Peyer's patch (tissue), 4 donors: ENCODE measurements at regions not wholly inside any gene's neighbourhood (a gene's known extent, or its start where the extent isn't known, plus 50 kb on each side); places are given as distances from the start of the nearest gene placed in this dataset.
"Not testable (repeated sequence)": the region's sequence is repeated elsewhere in the genome, so short reads cannot be mapped to it uniquely, and the experiment has no call there.

Source experiments
- DNase-seq, 3 donors: peaks; one replicate each; pipeline ENCODE4 v3.0.0-alpha.2; 2017 to 2019
- H3K27ac ChIP-seq, 4 donors: fragments of 200-600 bp; sonication (generic); one replicate each; pipeline ENCODE4 v1.5.1; 2016 to 2019
- H3K27me3 ChIP-seq, 2 donors: fragments of 200-600 bp; sonication (generic); one replicate each; pipeline ENCODE4 v1.5.1; 2019
- H3K36me3 ChIP-seq, 3 donors: fragments of 200-600 bp; sonication (generic); one replicate each; pipeline ENCODE4 v1.5.1; 2016 to 2019
- H3K4me1 ChIP-seq, 4 donors: fragments of 200-600 bp; sonication (generic); one replicate each; pipeline ENCODE4 v1.5.1; 2016 to 2019
- H3K4me3 ChIP-seq, 4 donors: fragments of 200-600 bp; sonication (generic); 1 replicate in 3 of 4; 2 replicates in 1 of 4; pipeline ENCODE4 v1.5.1; 2016 to 2019; ENCODE audit warnings: mild to moderate bottlenecking in 1 of 4
- H3K9me3 ChIP-seq, 4 donors: fragments of 200-600 bp; sonication (generic); one replicate each; pipeline ENCODE4 v1.5.1; 2016 to 2019; ENCODE audit warnings: mild to moderate bottlenecking in 1 of 4
- POLR2A ChIP-seq, 2 donors: fragments of 450-650 bp; IDR thresholded peaks; one replicate each; pipeline ENCODE4 v1.5.1; 2017; ENCODE audit warnings: antibody characterized with exemption in 2 of 2, mild to moderate bottlenecking in 2 of 2, moderate library complexity in 2 of 2
- TF ChIP-seq, protein P1 (sequence below), 6 experiments: fragments of 450-650 bp in 4 of 6; fragments of 200-600 bp in 2 of 6; sonication (generic) in 1 of 6; IDR thresholded peaks; one replicate each; pipeline ENCODE4 v1.5.1; 2017 to 2019; ENCODE audit warnings: antibody characterized with exemption in 6 of 6, mild to moderate bottlenecking in 3 of 6, moderate library complexity in 1 of 6

GRCh38 chr5:17081142-17081541 lies 136.3 kb upstream of the BASP1 start:
- Histone ChIP-seq H3K4me1 (no peaks in the 10 kb centered on the region), H3K4me3 (no peak overlapping the region), H3K27ac (no peak overlapping the region), H3K9me3 (no peaks in the 10 kb centered on the region), H3K36me3 (no peaks in the 10 kb centered on the region), H3K27me3 (no peaks in the 10 kb centered on the region)
- no peak for TF ChIP-seq POLR2A (IDR thresholded peaks at IDR 0.05)
- TF ChIP-seq, protein P1, sequence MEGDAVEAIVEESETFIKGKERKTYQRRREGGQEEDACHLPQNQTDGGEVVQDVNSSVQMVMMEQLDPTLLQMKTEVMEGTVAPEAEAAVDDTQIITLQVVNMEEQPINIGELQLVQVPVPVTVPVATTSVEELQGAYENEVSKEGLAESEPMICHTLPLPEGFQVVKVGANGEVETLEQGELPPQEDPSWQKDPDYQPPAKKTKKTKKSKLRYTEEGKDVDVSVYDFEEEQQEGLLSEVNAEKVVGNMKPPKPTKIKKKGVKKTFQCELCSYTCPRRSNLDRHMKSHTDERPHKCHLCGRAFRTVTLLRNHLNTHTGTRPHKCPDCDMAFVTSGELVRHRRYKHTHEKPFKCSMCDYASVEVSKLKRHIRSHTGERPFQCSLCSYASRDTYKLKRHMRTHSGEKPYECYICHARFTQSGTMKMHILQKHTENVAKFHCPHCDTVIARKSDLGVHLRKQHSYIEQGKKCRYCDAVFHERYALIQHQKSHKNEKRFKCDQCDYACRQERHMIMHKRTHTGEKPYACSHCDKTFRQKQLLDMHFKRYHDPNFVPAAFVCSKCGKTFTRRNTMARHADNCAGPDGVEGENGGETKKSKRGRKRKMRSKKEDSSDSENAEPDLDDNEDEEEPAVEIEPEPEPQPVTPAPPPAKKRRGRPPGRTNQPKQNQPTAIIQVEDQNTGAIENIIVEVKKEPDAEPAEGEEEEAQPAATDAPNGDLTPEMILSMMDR (IDR thresholded peaks at IDR 0.05), result no peak
- DNase-seq, result no peak

GRCh38 chr5:17083276-17083675 lies 134.2 kb upstream of the BASP1 start:
- H3K27ac ChIP-seq, H3K36me3 ChIP-seq, DNase-seq, H3K9me3 ChIP-seq, H3K27me3 ChIP-seq, H3K4me1 ChIP-seq, H3K4me3 ChIP-seq: not testable (repeated sequence)

DNA sequence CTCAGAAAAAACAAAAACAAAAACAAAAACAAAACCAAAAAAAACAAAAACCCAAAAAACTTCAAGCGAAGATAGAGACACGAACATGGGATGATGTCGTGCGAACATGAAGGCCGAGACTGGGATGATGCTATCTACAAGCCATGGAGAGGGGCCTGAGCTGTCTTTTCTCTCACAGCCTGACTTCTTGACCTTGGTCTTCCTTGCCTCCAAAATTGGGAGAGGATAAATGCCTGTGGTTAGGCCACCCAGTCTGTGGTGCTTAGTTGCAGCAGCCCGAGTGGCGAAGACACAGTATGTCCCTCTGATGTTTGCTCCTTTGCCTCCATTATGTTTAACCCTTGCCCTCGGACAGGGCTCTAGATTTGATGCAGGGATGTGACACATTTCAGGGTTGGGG lies 130.4 kb upstream of the BASP1 start:
- Histone ChIP-seq H3K27ac (no peak overlapping the region), H3K4me3 (no peak overlapping the region), H3K27me3 (no peaks in the 10 kb centered on the region), H3K36me3 (no peaks in the 10 kb centered on the region), H3K4me1 (no peaks in the 10 kb centered on the region), H3K9me3 (no peaks in the 10 kb centered on the region)
- DNase-seq, result no peak
- no peak for TF ChIP-seq POLR2A (IDR thresholded peaks at IDR 0.05)
- TF ChIP-seq, protein P1 (IDR thresholded peaks at IDR 0.05), result no peak

DNA sequence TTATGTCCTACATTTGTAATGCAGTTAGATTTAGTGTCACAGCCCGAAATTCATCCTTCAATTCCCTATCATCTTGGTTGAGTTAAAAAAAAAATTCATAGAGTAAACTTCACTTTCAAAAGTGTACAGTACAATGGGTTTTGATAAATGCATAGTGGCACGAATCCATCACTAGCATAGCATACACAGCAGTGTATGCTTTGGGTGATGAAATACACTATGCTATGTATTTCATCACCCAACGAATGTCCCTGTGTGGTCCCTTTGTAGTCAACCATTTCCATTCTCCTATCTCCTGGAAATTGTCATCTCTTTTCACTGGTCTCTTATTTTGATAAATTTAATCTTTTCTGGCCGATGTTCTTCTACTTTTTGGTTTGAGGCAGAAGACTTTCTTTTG lies 129.4 kb upstream of the BASP1 start:
- Histone ChIP-seq H3K27ac (no peak overlapping the region), H3K4me1 (no peaks in the 10 kb centered on the region), H3K36me3 (no peaks in the 10 kb centered on the region), H3K4me3 (no peak overlapping the region), H3K9me3 (no peaks in the 10 kb centered on the region), H3K27me3 (no peaks in the 10 kb centered on the region)
- DNase-seq, result no peak
- no peak for TF ChIP-seq POLR2A (IDR thresholded peaks at IDR 0.05)
- TF ChIP-seq, protein P1 (IDR thresholded peaks at IDR 0.05), result no peak

DNA sequence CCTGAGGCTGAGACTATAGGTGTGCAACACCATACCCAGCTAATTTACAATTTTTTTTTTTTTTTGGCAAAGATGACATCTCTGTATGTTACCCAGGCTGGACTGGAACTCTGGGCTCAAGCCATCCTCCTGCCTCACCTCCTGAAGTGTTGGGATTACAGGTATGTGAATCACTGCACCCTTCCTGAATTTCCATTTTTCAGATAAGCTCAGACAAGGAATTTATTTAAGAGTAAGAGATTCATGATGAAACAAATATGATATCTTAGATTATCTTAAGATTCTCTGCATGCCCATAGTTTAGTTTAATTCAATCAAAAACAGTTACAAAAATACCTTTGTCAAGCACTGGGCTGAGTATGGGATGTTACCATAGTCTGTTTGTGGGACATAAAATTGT lies 128.4 kb upstream of the BASP1 start:
- Histone ChIP-seq H3K36me3 (no peaks in the 10 kb centered on the region), H3K4me3 (no peak overlapping the region), H3K27ac (no peak overlapping the region), H3K27me3 (no peaks in the 10 kb centered on the region), H3K9me3 (no peaks in the 10 kb centered on the region), H3K4me1 (no peaks in the 10 kb centered on the region)
- TF ChIP-seq, protein P1 (IDR thresholded peaks at IDR 0.05), result no peak
- TF ChIP-seq POLR2A (IDR thresholded peaks at IDR 0.05), result no peak
- no peak for DNase-seq

GRCh38 chr5:17089690-17090089 lies 127.7 kb upstream of the BASP1 start:
- no peak for TF ChIP-seq POLR2A (IDR thresholded peaks at IDR 0.05)
- TF ChIP-seq, protein P1 (IDR thresholded peaks at IDR 0.05), result no peak
- Histone ChIP-seq H3K4me1 (no peaks in the 10 kb centered on the region), H3K9me3 (no peaks in the 10 kb centered on the region), H3K27ac (no peak overlapping the region), H3K36me3 (no peaks in the 10 kb centered on the region), H3K27me3 (no peaks in the 10 kb centered on the region), H3K4me3 (no peak overlapping the region)
- DNase-seq, result no peak
